ENCODE measurements at regions not wholly inside any gene's neighbourhood (a gene's known extent, or its start where the extent isn't known, plus 50 kb on each side); places are given as distances from the start of the nearest gene placed in this dataset.

- no peak for TF ChIP-seq EP300 (IDR thresholded peaks at IDR 0.05; ENCODE audit: borderline replicate concordance)
- TF ChIP-seq RAD21 (IDR thresholded peaks at IDR 0.05; ENCODE audit: low read depth), result no peak
- no peak for TF ChIP-seq NFIC (IDR thresholded peaks at IDR 0.05)
These were observed 98.6 kb upstream of the PMFBP1 start for GRCh38 chr16:72270531-72270930.
